HG02642 (cell line): ENCODE measurements at regions not wholly inside any gene's neighbourhood (a gene's known extent, or its start where the extent isn't known, plus 50 kb on each side); places are given as distances from the start of the nearest gene placed in this dataset.
"Not testable (repeated sequence)": the region's sequence is repeated elsewhere in the genome, so short reads cannot be mapped to it uniquely, and the experiment has no call there.

Source experiments
- ATAC-seq: cut with Tn5 transposase; IDR thresholded peaks from one replicate; pipeline ENCODE4 v1.9.1; 2021; ENCODE audit warnings: mild to moderate bottlenecking; ENCODE audit not compliant: unreplicated experiment, poor library complexity

- no peak for ATAC-seq
These were observed 131.0 kb upstream of the TNRC6C start for GRCh38 chr17:77827511-77827910.

- ATAC-seq, result no peak
These were observed 129.6 kb upstream of the TNRC6C start for GRCh38 chr17:77828749-77829539.

- no peak for ATAC-seq
These were observed 128.4 kb upstream of the TNRC6C start for GRCh38 chr17:77829843-77830799.

GRCh38 chr17:77830816-77831473, 127.6 kb upstream of the TNRC6C start:
- ATAC-seq, result no peak

- no peak for ATAC-seq
These were observed 126.9 kb upstream of the TNRC6C start for GRCh38 chr17:77831474-77832179.

GRCh38 chr17:77832180-77832560, 126.3 kb upstream of the TNRC6C start:
- ATAC-seq, result no peak

GRCh38 chr17:77833769-77834168, 124.7 kb upstream of the TNRC6C start:
- no peak for ATAC-seq

- peak; percentile 48 for ATAC-seq
These were observed 124.1 kb upstream of the TNRC6C start for GRCh38 chr17:77834170-77835115.

- no peak for ATAC-seq
These were observed 121.9 kb upstream of the TNRC6C start for GRCh38 chr17:77836557-77837041.

GRCh38 chr17:77837072-77837471, 121.4 kb upstream of the TNRC6C start:
- ATAC-seq, result not testable (repeated sequence)

GRCh38 chr17:77837917-77838316, 120.6 kb upstream of the TNRC6C start:
- ATAC-seq, result no peak

- ATAC-seq, result no peak
These were observed 119.5 kb upstream of the TNRC6C start for GRCh38 chr17:77838748-77839697.

- no peak for ATAC-seq
These were observed 118.6 kb upstream of the TNRC6C start for GRCh38 chr17:77839698-77840512.

- no peak for ATAC-seq
These were observed 117.9 kb upstream of the TNRC6C start for GRCh38 chr17:77840513-77841165.

- no peak for ATAC-seq
These were observed 116.6 kb upstream of the TNRC6C start for GRCh38 chr17:77841742-77842527.
